DOHH2 (cell line): ENCODE measurements at regions not wholly inside any gene's neighbourhood (a gene's known extent, or its start where the extent isn't known, plus 50 kb on each side); places are given as distances from the start of the nearest gene placed in this dataset.

ENCODE experiments used
- CTCF ChIP-seq: fragments of 200-600 bp; sonication (generic); IDR thresholded peaks from one replicate; pipeline ENCODE4 v1.5.1; 2014; ENCODE audit warnings: antibody characterized with exemption, mild to moderate bottlenecking, low read depth, low read length; ENCODE audit not compliant: poor library complexity, severe bottlenecking
- EZH2phosphoT487 ChIP-seq: fragments of 200-600 bp; sonication (generic); IDR thresholded peaks from 2 replicates; pipeline ENCODE4 v1.6.1; 2017; ENCODE audit warnings: borderline replicate concordance, mild to moderate bottlenecking, antibody characterized with exemption, low read length, moderate library complexity, mixed read lengths

GRCh38 chr11:33618956-33619355, 81.7 kb downstream of the C11orf91 start:
- no peak for TF ChIP-seq CTCF
- TF ChIP-seq EZH2phosphoT487 = no peak
